Lung microvascular endothelial cell (primary cell): ENCODE measurements at regions not wholly inside any gene's neighbourhood (a gene's known extent, or its start where the extent isn't known, plus 50 kb on each side); places are given as distances from the start of the nearest gene placed in this dataset.
A peak's percentile ranks its signal among the peaks of the same experiment; 100 is the strongest.
"Not testable (repeated sequence)": the region's sequence is repeated elsewhere in the genome, so short reads cannot be mapped to it uniquely, and the experiment has no call there.

ENCODE experiments used
- DNase-seq, 2 donors: peaks; one replicate each; pipeline versions ENCODE4 v3.0.0 to v3.0.0-alpha.2; 2010; ENCODE audit warnings: low read depth in 2 of 2

DNA sequence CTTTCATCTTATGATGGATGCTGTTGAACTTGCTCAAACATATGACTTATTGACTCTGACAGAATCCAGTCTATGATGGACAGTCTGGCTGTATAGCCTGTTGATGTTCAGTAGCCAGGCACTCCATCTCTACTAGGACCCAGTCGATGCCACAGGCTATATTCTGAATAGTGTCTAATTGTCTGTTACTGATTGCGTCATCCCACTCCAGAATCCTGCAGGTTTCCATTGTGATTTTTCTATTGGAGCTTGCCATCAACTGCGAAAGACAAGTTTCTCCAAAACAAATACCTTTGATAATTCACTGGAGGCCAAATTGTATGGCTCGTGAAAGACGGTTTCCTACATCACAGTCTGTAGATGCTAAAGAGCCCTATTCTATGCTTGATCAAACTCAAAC is 481.7 kb upstream of the CHORDC1 start:
- DNase-seq: no peak

DNA sequence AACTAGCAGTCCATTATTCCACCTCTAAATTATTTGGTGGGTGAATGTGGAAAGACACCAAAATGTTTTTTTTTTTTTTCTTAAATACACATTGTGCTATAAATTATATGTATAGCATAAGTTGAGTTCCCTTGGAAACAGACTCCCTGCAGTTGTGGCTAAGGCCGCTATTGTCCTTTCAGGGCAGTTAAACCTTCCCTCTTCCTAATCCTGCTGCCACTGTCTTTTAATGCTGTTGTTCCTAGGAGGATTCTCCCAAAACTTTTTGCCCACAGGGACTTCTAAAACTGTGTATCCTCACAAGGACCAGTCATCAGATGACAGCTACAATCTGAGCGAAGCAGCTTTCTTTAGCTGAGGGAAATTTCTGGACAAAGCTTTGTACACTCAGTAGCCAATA is 478.9 kb upstream of the CHORDC1 start:
- no peak for DNase-seq

DNA sequence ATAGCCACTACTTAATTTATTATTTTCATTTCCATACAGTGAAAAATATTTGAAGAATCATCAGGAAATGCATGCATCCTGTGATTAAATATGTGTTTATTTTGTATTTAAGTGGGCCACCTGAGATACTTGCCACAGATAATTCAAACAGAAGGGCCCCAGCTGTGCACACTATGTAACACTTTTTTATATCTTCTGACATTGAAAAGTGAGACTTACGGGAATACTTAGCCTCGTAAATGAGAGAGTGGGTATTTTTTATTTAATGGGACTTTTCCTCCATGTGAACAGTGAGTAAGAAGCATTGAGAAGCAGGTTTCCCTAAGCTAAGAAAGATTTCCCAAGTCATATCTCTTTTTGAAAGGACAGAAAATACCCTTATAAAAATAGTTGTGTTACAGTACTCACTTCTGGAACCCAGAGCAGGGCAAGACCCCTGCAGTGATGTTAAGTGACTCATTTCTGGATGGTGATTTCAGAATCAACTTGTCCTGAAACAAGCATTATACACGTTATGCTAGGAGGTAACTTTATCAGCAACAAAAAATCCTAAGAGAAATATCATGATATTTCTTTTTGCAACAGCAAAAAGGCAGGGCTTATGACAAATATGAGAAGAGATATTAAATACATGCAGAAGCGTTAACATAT is 478.1 kb upstream of the CHORDC1 start:
- no peak for DNase-seq

DNA sequence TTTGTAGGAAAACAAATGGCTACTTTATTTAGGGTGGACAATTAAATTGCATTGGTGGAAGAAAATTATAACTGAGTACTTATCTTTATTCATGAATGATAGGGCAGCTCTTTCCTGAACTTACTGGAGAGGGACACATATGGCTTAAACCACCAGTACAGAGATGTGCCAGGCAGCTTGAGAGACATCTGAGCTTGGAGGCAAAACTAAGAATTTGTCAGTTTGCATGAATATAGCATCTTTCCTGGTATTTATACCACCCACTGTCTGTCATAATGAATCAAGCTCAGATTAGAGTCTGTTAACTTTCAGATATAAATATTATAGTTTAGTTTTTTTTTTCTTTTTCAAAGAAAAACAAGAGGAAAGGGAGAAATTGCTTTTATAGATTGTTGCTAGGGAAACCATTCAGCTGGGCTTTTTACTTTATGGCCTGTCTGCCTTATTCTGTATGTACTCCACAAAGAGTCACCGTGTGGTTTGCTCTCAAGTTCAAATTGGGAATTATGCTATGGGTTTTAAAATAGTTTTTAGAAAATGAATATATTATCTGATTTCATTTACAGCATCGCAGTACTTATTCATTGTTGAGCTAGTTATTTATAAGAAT is 477.0 kb upstream of the CHORDC1 start:
- DNase-seq: no peak

DNA sequence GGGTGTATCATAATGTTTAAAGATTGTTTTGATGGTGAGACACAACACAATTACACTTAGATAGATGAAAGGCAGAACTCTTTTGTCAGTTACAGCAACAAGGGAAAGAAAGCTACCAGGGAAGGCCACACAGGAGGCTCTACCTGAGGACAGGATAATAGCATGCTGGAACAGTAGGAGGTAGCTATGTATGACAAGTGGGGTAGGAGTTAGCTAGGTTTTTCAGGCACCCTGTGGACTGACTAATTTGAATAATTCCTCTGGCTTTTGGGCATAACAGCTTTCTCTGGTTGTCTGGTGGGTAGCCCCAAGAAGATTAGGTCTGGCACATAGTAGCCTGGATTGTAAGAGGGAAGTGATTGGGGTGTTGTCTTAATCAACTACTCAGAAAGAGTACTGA is 475.4 kb upstream of the CHORDC1 start:
- no peak for DNase-seq

DNA sequence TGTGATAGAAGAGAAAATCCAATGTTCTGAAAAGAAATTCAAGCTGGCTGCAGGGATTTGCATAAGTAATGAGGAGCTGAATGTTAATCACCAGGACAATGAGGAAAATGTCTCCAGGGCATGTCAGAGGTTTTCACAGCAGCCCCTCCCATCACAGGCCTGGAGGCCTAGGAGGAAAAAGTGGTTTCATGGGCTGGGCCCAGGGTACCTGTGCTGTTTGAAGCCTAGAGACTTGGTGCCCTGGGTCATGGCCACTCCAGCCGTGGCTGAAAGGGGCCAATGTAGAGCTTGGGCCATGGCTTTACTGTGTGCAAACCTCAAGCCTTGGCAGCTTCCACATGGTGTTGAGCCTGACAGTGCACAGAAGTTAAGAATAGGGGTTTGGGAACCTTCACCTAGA is 452.6 kb upstream of the CHORDC1 start:
- not testable (repeated sequence) for DNase-seq

DNA sequence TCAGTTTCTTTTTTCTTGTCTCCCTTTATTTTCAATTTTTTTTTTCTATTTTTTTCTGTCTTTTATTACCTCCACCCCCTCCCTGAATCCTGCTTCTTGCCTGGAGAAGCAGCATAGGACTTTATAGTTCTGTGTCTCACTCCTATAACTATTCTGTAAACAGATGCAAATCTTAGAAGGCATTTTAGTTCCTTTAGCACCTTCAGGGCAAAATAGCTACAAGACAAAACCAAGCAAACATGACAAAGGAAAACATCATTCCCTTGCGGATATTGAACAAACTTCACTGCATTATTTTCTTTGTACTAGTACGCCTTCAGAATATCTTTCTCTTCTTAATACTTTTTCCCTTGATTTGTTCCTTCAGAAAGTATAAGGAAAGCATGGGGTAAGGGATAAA is 446.2 kb upstream of the CHORDC1 start:
- no peak for DNase-seq

DNA sequence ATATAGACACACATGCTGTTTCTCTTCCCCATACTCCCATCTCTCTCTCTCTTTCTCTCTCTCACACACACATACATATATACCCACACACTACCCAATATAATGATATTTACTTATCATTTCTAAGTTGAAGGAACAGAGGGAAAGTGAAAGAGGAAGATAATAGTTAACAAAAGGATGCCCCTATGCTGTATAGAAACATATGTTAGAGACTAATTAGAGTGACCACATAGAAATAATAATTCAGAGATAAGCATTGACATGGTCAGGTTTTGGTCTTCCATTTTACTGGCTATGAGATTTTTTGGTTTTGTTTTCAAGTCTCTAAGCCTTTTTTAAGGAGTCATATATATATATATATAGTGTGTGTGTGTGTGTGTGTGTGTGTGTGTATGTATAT is 445.7 kb upstream of the CHORDC1 start:
- DNase-seq: no peak

DNA sequence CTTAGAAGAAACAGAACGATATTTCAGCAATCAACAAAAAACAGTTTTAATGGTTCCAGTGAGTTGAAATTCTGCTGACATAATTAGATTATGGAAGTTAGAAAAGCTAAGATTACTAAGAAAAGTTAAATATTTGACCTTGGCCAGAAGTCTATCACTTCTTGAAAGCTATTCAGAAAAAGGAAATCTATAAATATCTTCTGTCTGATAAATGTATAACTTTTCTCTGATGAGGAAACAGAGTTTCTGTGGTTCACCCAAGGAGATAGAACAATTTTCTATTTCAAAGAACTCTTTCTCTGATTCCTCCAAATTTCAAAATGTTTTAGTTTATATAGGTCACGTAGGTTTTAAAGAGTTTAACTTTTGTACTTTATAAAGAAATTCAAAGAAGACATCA is 438.4 kb upstream of the CHORDC1 start:
- DNase-seq: no peak

DNA sequence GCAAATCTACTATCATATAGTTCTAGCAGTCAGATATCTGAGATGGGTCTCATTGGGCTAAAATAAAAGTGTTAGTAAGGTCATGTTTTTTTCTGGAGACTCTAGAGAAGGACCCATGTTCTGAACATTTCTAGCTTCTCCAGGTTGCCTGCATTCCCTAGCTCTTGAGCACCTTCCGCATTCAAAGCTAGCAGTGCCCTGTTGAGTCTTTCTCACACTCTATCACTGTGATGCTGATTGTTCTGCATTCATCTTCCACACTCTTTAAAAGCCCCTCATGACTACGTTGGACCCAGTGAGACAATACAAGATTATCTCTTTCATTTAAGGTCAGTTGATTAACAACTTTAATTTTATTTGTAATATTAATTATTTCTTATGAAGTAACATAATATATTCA is 433.3 kb upstream of the CHORDC1 start:
- no peak for DNase-seq

DNA sequence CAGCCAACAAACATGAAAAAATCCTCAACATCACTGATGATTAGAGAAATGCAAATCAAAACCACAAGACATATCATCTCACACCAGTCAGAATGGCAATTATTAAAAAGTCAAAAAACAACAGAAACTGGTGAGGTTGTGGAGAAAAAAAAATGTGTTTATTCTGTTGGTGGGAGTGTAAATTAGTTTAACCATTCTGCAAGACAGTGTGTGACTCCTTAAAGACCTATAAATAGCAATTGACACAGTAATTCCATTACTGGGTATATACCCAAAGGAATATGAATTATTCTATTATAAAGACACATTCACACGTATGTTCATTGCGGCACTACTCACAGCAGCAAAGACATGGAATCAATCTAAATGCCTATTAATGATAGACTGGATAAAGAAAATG is 427.3 kb upstream of the CHORDC1 start:
- DNase-seq: no peak

DNA sequence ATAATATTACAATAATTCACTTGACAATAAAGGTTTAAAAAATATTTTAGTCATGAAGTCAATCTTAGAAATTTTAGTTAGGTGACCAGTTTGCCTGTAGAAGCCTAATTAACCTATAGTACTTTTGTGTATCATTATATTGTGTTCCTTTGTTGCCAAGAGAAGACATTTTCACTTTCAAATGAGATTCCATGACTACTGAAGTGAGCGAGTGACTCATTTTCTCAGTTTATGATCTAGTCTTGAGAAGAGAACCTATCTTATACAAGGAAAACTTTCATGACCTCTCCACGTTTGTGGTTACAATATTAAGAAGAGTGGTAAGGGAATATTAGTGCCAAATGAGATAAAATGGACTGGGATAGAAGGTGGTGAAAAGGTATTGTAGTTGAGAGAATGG is 423.9 kb upstream of the CHORDC1 start:
- no peak for DNase-seq

DNA sequence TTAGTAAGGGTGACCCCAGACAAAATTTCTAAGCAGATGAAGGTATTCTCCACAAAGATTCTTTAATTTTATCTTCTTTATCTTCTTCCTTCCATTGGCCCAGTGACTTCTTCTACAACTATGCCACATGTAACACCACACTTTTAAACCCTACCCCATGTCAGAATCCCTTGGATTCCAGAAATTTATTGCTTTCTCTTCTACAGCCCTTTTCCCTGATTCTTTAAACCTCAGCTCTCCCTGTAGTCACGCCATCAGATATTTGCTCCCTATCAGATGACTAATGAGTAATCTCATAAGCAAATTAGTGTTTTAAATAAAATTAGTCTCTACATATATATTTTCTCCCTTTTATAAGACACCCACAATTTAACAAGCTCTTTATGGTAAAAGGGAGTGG is 423.4 kb upstream of the CHORDC1 start:
- no peak for DNase-seq

DNA sequence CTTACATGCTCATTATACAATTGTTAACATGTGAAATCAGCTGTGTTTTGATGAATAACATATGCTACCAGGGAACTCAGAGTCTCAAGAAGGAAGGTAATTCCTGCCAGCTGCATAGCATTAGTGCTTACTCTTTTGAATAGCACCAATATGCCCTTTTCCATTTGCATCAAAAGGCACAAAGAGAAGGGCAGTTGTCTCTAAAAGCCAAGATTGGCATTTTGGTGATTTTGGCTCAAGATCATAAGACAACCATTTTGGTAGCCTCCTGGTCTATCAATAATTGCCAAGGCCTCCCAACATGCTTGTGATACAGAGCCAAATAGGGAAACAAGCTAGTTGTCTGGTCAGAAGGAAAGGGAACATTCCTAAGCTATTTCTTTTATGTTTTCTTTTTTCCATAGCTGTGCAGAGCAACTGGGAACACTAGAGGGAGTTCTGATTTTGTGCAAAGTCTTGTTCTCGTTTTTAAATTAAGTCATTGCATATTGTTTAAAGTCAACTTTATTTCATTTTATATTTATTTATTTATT is 416.7 kb upstream of the CHORDC1 start:
- DNase-seq: peak in 1 of 2 donors; percentile 6

DNA sequence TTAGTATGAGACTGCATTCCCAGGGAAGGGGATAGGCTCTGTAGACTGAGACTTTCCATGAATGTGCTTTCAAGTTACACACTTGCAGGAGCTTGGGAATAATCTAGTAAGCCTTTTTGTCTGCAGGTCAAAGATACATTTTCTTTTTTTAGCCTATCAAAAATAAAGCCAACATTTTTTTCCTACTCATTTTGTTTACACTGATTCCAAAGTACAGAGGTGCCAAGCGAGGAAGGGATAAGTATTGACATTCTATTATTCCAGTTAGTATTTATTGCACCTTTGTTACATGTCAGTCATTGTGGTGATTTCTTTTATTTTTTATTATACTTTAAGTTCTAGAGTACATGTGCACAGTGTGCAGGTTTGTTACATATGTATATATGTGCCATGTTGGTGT is 413.0 kb upstream of the CHORDC1 start:
- no peak for DNase-seq

DNA sequence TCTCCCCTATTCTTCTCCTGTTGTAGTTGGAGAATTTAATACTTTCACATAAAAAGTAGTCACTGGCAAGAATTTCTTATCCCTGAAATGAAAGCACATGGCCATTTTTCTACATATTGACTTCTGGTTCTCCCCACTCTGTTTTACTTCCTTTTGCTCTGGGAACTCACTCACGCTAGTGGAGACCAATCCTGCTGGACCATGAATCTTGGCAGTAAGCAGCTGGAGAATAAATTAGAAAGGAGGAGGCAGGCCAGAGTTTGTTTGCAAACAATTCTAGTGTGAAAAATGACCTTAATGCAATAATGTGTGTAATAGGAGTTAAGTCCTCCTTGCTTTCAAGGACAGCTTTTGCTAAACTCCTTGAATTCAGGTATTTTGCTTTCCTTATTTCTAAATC is 412.3 kb upstream of the CHORDC1 start:
- no peak for DNase-seq

DNA sequence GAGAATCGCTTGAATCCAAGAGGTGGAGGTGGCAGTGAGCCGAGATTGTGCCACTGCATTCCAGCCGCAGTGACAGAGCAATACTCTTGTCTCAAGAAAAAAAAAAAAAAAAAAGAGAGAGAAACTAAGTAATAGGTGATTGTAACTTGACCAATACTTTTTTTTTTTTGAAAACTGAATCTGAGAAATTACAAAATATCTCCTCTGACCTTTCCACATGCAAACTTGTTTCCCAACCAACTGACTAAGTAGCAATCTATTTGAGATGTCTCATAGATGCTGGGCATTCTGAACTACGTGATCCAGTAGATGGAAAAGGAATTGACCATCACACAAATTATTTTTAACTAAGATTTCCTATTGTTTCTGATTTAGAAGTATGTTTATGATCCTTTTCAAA is 407.3 kb upstream of the CHORDC1 start:
- no peak for DNase-seq

DNA sequence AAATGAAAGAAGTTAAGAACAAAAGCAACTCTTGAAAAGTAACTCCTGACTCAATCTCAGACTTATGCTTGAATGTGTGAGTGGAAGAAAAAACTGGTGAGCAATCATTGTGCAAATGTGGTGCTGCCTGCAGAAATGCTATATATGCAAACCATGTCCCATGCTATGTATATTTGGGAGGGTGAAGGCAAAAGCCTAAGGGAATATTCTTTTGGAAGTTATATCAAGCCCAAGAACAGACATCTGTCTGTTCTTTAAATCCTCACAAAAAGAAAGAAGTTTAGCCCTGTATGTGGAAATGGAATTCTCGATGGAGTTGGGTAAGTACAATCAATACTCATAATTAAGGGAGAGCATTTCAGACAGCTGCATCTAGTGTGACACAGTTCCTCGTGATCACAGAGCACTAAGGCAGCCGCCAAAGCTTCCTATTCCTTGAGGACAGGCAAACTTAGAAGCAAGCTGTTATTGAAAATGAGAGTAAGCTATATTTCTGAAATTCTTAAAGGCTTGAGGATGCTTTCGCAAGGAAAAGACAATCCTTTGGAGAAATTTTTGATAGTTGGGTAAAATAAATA is 406.5 kb upstream of the CHORDC1 start:
- DNase-seq: no peak

DNA sequence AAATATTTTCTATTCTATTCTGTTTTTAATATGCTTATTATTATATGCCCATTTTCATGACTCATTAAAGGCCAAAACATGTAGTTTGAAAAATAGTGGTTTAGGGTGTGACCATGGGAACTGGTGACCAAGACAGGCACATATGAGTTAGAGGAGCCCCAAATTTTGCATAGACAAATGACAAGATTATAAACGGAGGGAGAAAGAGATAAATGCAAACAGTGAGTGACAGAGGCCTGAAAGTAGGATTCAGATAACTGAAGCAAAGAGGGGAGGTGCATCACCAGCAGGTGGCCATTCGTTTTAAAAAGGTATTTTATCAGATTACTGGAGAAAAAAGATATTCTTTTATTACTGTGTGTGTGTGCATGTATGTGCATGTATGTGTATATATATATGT is 391.5 kb upstream of the CHORDC1 start:
- no peak for DNase-seq

DNA sequence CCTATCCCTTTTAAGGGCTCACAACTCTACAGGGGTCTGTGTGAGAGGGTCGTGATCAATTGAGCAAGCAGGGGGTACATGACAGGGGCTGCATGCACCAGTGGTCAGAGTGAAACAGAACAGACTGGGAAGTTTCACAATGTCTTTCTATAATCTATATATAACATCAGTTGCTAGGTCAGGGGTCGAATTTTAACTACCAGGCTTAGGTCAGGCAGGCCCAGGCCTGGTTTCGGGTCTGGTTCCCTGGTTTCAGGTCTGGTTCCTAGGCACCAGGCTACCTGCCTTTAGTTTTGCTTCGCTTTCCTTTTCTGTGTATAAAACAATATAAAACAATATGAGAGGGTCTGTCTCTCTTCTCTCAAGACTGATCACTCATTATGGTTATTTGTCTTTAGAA is 390.2 kb upstream of the CHORDC1 start:
- DNase-seq: not testable (repeated sequence)

DNA sequence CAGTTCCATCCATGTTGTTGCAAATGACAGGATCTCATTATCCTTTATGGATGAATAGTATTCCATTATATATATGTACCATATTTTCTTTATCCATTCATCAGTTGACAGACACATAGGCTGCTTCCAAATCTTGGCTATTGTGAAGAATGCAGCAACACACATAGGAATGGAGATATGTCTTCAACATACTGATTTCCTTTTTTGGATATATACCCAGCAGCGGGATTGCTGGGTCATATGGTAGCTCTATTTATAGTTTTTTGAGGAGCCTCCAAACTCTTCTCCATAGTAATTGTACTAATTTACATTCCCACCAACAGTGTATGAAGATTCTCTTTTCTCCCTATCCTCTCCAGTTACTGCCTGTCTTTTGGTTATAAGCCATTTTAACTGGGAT is 383.9 kb upstream of the CHORDC1 start:
- no peak for DNase-seq

DNA sequence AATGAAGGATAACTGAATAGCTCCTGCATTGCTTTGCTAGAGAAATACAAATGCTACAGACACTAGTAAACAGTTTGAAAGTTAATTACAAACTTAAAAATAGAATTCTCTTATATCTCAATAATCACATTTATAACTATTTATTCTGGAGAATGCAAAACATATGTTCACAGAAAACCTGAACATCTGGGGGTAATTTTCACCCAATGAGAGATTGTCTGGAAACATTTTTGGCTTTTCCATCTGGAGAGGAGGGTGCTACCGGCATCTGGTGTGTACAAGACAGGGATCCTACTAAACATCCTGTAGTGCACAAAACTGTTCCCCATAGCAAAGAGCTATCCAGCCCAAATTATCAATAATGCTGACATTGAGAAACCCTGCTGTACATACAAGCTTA is 378.4 kb upstream of the CHORDC1 start:
- DNase-seq: no peak

DNA sequence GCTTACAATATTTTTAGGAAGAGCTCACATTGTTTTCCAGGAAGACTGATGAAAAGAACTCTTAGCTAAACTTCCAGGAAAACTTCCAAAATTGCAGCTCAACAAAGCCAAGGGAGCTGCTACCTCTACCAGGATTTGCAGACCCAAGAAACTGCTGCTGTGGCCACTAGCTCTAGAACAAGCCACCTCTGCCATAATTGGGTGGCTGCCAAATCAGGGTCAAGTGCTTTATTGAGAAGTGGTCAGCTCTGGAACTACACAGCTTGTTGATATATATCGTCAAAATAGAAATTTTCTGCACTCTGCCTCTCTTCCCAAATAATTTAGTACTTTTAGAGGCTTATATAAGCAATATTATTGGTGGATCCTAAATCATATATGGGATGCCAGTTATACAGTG is 371.8 kb upstream of the CHORDC1 start:
- no peak for DNase-seq
